OCI-LY7 (cell line): ENCODE measurements at regions not wholly inside any gene's neighbourhood (a gene's known extent, or its start where the extent isn't known, plus 50 kb on each side); places are given as distances from the start of the nearest gene placed in this dataset.

Source experiments
- BruUV-seq: library from RNA; stranded (reverse); fragments of 400-500 nt; replicated peaks from 2 replicates; lab custom pipeline; 2021; lab: Mats Ljungman, UMichigan
- CTCF ChIA-PET: fragments of 300-600 bp; sonication (Branson Sonifier 250); formaldehyde crosslinking; loops from one replicate; lab custom pipeline; 2022; ENCODE audit warnings: antibody characterized with exemption; ENCODE audit not compliant: unreplicated experiment; lab: Charles Lee
- POLR2A ChIA-PET: fragments of 300-600 bp; sonication (Branson Sonifier 250); formaldehyde crosslinking; loops from one replicate; lab custom pipeline; 2022; ENCODE audit warnings: antibody characterized with exemption; lab: Charles Lee
- DNase-seq: peaks from one replicate; pipeline ENCODE4 v3.0.0-alpha.2; 2015; ENCODE audit warnings: low spot score
- H2AFZ ChIP-seq: fragments of 200-600 bp; sonication (generic), shearing (Covaris generic); 2 replicates; pipeline ENCODE4 v1.6.1; 2014; ENCODE audit warnings: mild to moderate bottlenecking, antibody characterized with exemption, low read length, moderate library complexity
- H3K27ac ChIP-seq: fragments of 200-600 bp; sonication (generic); 2 replicates; pipeline ENCODE4 v1.5.1; 2014; ENCODE audit warnings: mixed run types, low read depth, mild to moderate bottlenecking, moderate library complexity, low read length, inconsistent platforms; ENCODE audit not compliant: poor library complexity, severe bottlenecking
- H3K36me3 ChIP-seq: fragments of 200-600 bp; sonication (generic); 2 replicates; pipeline ENCODE4 v1.6.1; 2014; ENCODE audit warnings: mild to moderate bottlenecking, antibody characterized with exemption, low read length, moderate library complexity, mixed read lengths; ENCODE audit not compliant: insufficient read depth
- H3K4me1 ChIP-seq: fragments of 200-600 bp; sonication (generic); 2 replicates; pipeline ENCODE4 v1.5.1; 2014; ENCODE audit warnings: mild to moderate bottlenecking, low read length; ENCODE audit not compliant: insufficient read depth, poor library complexity, severe bottlenecking
- H3K4me2 ChIP-seq: fragments of 200-600 bp; sonication (generic); 2 replicates; pipeline ENCODE4 v1.6.1; 2014; ENCODE audit warnings: mild to moderate bottlenecking, low read length
- H3K4me3 ChIP-seq: fragments of 200-600 bp; sonication (generic); 2 replicates; pipeline ENCODE4 v1.5.1; 2014; ENCODE audit warnings: mild to moderate bottlenecking, low read depth, low read length; ENCODE audit not compliant: poor library complexity, severe bottlenecking
- H3K79me2 ChIP-seq: fragments of 200-600 bp; sonication (generic); 2 replicates; pipeline ENCODE4 v1.6.1; 2016; ENCODE audit warnings: low read depth, mild to moderate bottlenecking, low read length, moderate library complexity, mixed read lengths; ENCODE audit not compliant: insufficient read depth
- H3K9me2 ChIP-seq: fragments of 200-600 bp; sonication (generic); 2 replicates; pipeline ENCODE4 v1.6.1; 2016; ENCODE audit warnings: mild to moderate bottlenecking, low read length, mixed read lengths; ENCODE audit not compliant: insufficient read depth
- H3K9me3 ChIP-seq: fragments of 200-600 bp; sonication (generic); 2 replicates; pipeline ENCODE4 v1.6.1; 2014; ENCODE audit warnings: mild to moderate bottlenecking, mixed run types, low read length, mixed read lengths
- H4K20me1 ChIP-seq: fragments of 200-600 bp; sonication (generic); 2 replicates; pipeline ENCODE4 v1.6.1; 2014; ENCODE audit warnings: mild to moderate bottlenecking, antibody characterized with exemption, low read length, moderate library complexity, mixed read lengths; ENCODE audit not compliant: insufficient read depth
- EZH2phosphoT487 ChIP-seq: fragments of 200-600 bp; sonication (generic); IDR thresholded peaks from 2 replicates; pipeline ENCODE4 v1.6.1; 2018; ENCODE audit warnings: low read depth, borderline replicate concordance, mild to moderate bottlenecking, mixed run types, antibody characterized with exemption, low read length, moderate library complexity, mixed read lengths
- intact Hi-C: fragments of 100-400 bp; cut with micrococcal nuclease; formaldehyde crosslinking; loops from one replicate; pipeline ENCODE4 v1.10.0; 2022; ENCODE audit not compliant: unreplicated experiment
- TF ChIP-seq, protein P1 (sequence below): fragments of 200-600 bp; sonication (generic); conservative IDR thresholded peaks from 2 replicates; pipeline ENCODE4 v1.5.1; 2014; ENCODE audit warnings: mild to moderate bottlenecking, antibody characterized with exemption, low read length, moderate library complexity, mixed read lengths

DNA sequence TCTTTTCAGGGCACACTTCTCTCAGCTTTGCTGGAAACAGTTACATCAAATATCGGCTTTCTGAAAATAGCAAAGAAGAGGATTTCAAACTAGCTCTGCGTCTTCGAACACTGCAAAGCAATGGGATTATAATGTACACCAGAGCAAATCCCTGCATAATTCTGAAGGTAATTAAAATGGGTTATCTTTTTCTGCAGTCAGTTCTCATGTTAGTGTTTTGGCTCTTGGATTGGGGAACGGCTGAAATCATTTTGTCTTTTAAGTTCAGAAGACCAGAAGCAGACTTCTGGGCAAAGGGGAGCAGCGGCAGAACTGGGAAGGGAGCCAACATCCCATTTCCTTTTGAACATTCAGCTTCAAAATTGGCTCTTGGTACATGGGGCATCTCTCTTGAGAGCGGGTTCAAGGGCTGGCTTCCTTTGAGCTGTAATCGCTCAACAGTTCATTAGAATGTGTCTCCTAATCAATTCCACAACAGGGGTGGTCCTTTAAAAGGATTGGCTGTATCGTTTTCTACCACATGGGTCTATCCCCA is 110.2 kb upstream of the MTNR1B start:
- no peak for DNase-seq
- Histone ChIP-seq H3K36me3 (no peaks in the 10 kb centered on the region), H3K9me3 (no peaks in the 10 kb centered on the region), H3K4me2 (no peak overlapping the region), H3K79me2 (no peaks in the 10 kb centered on the region), H3K9me2 (no peaks in the 10 kb centered on the region), H3K4me1 (no peaks in the 10 kb centered on the region), H3K4me3 (no peak overlapping the region), H3K27ac (no peak overlapping the region), H2AFZ (no peak overlapping the region), H4K20me1 (no peaks in the 10 kb centered on the region)
- POLR2A ChIA-PET, result no interaction called here
- CTCF ChIA-PET, result no interaction called here
- intact Hi-C loops, result no loop called here
- no TSS peak for BruUV-seq
- no peak for TF ChIP-seq EZH2phosphoT487
- TF ChIP-seq, protein P1, sequence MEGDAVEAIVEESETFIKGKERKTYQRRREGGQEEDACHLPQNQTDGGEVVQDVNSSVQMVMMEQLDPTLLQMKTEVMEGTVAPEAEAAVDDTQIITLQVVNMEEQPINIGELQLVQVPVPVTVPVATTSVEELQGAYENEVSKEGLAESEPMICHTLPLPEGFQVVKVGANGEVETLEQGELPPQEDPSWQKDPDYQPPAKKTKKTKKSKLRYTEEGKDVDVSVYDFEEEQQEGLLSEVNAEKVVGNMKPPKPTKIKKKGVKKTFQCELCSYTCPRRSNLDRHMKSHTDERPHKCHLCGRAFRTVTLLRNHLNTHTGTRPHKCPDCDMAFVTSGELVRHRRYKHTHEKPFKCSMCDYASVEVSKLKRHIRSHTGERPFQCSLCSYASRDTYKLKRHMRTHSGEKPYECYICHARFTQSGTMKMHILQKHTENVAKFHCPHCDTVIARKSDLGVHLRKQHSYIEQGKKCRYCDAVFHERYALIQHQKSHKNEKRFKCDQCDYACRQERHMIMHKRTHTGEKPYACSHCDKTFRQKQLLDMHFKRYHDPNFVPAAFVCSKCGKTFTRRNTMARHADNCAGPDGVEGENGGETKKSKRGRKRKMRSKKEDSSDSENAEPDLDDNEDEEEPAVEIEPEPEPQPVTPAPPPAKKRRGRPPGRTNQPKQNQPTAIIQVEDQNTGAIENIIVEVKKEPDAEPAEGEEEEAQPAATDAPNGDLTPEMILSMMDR, result no peak

DNA sequence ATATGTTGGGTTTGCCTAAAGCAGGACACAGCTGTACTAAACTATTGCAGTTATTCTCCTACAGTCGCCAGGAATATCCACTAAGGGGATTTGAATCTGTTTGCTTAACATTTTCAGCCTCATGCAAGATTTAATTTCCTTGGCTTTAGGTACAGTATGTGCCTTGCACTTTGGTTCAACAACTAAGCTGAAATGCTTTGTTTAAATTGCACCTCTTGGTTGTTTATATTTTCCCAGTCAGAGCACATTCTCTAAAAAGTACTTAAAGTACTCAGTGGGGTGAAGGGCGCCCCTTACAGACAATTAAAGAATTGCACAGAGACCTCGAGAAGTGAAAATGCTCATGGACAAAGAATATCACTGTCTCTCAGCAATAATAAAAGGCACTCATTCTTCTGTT is 107.8 kb upstream of the MTNR1B start:
- ChIA-PET POLR2A (no interaction called here), CTCF (no interaction called here)
- DNase-seq, result no peak
- BruUV-seq, result no TSS peak
- intact Hi-C loops, result no loop called here
- no peak for TF ChIP-seq EZH2phosphoT487
- TF ChIP-seq, protein P1, result 0 out of 2 replicates have a peak, but pooled peaks have one; percentile 35
- Histone ChIP-seq H3K4me3 (no peak overlapping the region), H4K20me1 (no peaks in the 10 kb centered on the region), H3K4me1 (no peaks in the 10 kb centered on the region), H3K36me3 (no peaks in the 10 kb centered on the region), H3K9me2 (no peaks in the 10 kb centered on the region), H2AFZ (no peak overlapping the region), H3K4me2 (no peak overlapping the region), H3K79me2 (no peaks in the 10 kb centered on the region), H3K9me3 (no peaks in the 10 kb centered on the region), H3K27ac (no peak overlapping the region)

DNA sequence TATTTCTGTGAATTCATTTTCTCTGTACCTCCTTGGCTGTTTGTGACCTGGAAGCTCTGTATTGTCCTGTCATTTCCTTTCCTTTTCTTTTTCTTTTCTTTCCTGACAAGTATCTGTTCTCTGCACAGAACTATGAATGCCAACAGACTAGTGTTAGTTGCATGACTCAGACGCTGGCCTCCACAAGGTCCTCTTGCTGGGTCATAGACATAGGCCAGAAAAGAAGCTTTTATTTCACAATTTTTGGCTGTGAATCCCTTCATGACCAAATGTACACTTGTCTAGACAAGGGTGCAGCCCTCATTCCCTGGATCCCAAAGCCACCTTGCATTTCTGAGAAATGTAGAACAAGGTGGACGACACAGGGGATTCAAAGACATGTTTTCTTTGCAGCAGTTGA is 104.1 kb upstream of the MTNR1B start:
- Histone ChIP-seq H4K20me1 (no peaks in the 10 kb centered on the region), H3K36me3 (no peaks in the 10 kb centered on the region), H3K79me2 (no peaks in the 10 kb centered on the region), H3K9me2 (no peaks in the 10 kb centered on the region), H2AFZ (no peak overlapping the region), H3K4me2 (no peak overlapping the region), H3K9me3 (no peaks in the 10 kb centered on the region), H3K4me3 (no peak overlapping the region), H3K4me1 (no peaks in the 10 kb centered on the region), H3K27ac (no peak overlapping the region)
- intact Hi-C loops, result no loop called here
- ChIA-PET POLR2A (interaction anchor here (0.6 kb wide), 1 partner anchor 14 kb away, joined by 3 read pairs; no protein-coding TSS in a partner anchor), CTCF (no interaction called here)
- BruUV-seq, result no TSS peak
- no peak for DNase-seq
- TF ChIP-seq, protein P1, result no peak
- TF ChIP-seq EZH2phosphoT487, result no peak
